SH-SY5Y (cell line): ENCODE measurements at regions not wholly inside any gene's neighbourhood (a gene's known extent, or its start where the extent isn't known, plus 50 kb on each side); places are given as distances from the start of the nearest gene placed in this dataset.

Experiments
- GATA2 ChIP-seq: IDR thresholded peaks from 2 replicates; pipeline ENCODE4 v1.6.1; 2011; ENCODE audit warnings: mild to moderate bottlenecking, low read depth, low read length
- GATA3 ChIP-seq: IDR thresholded peaks from 2 replicates; pipeline ENCODE4 v1.6.1; 2011; ENCODE audit warnings: low read depth, mild to moderate bottlenecking, low read length, moderate library complexity

GRCh38 chr10:64699244-64699643, 1178.0 kb downstream of the REEP3 start:
- no peak for TF ChIP-seq GATA3
- TF ChIP-seq GATA2 = no peak
